RWPE1 (cell line): ENCODE measurements at regions not wholly inside any gene's neighbourhood (a gene's known extent, or its start where the extent isn't known, plus 50 kb on each side); places are given as distances from the start of the nearest gene placed in this dataset.
"Not testable (repeated sequence)": the region's sequence is repeated elsewhere in the genome, so short reads cannot be mapped to it uniquely, and the experiment has no call there.

Experiments
- CTCF ChIA-PET: fragments of 350-600 bp; sonication (Branson Sonifier 250); formaldehyde crosslinking; extraction: SDS; loops from one replicate; lab custom pipeline; 2021; lab: Yijun Ruan, JAX
- POLR2A ChIA-PET: fragments of 400-600 bp; formaldehyde crosslinking; extraction: SDS; loops from one replicate; lab custom pipeline; 2020; ENCODE audit warnings: antibody characterized with exemption; ENCODE audit not compliant: low non-redundant PET; lab: Yijun Ruan, JAX
- DNase-seq: peaks from one replicate; pipeline ENCODE4 v3.0.0; 2012; ENCODE audit warnings: low spot score
- H3K27ac ChIP-seq: fragments of 450-650 bp; 2 replicates; pipeline ENCODE4 v1.5.1; 2017
- CTCF ChIP-seq: fragments of 450-650 bp; conservative IDR thresholded peaks from 2 replicates; pipeline ENCODE4 v1.5.1; 2017; ENCODE audit warnings: low read depth, mild to moderate bottlenecking

GRCh38 chr2:65937379-65938160 lies 497.4 kb upstream of the MEIS1 start:
- ChIA-PET POLR2A (no interaction called here), CTCF (interaction anchor here (0.6 kb wide), 2 partner anchors 15 to 468 kb away, joined by 3 to 4 read pairs; no protein-coding TSS in a partner anchor)
- DNase-seq: peak; percentile 57
- no peak overlapping the region for H3K27ac ChIP-seq
- TF ChIP-seq CTCF: no peak

- POLR2A ChIA-PET: no interaction called here
- TF ChIP-seq CTCF: no peak
- CTCF ChIA-PET: no interaction called here
- no peak overlapping the region for H3K27ac ChIP-seq
- no peak for DNase-seq
Observed at GRCh38 chr2:65934992-65935629, 499.8 kb upstream of the MEIS1 start.

DNA sequence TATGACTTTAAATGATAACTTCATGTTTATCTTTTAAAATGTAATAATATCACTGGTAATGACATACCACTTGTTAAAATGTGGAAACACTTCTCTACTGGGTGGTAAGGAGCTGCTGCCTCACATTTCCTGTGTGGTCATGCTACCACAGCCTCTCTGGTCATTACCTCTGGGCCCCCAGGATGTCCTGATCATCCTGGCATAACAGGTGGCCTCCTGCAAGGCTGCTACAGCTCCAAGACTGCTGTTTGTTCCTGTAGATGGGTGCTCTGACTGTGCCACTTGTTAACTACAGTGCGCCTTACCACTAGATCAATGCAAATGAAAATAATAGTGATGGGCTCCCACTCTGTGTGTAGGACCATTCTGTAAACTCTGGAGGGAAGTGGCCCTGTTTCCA lies 500.2 kb upstream of the SPRED2 start:
- POLR2A ChIA-PET: no interaction called here
- CTCF ChIA-PET: interaction anchor here (0.7 kb wide), 1 partner anchor 303 kb away, joined by 4 read pairs; no protein-coding TSS in a partner anchor
- TF ChIP-seq CTCF: no peak

GRCh38 chr2:65931056-65931455 lies 498.7 kb upstream of the SPRED2 start:
- ChIA-PET POLR2A (no interaction called here), CTCF (no interaction called here)
- no peak for DNase-seq
- TF ChIP-seq CTCF: no peak
- no peak overlapping the region for H3K27ac ChIP-seq

More for the DNA sequence above, 500.2 kb upstream of the SPRED2 start:
- no peak for DNase-seq
- no peak overlapping the region for H3K27ac ChIP-seq

GRCh38 chr2:65930259-65930658 lies 497.9 kb upstream of the SPRED2 start:
- no peak overlapping the region for H3K27ac ChIP-seq
- CTCF ChIA-PET: interaction anchor here (0.5 kb wide), 1 partner anchor 53 kb away, joined by 3 read pairs; no protein-coding TSS in a partner anchor
- no peak for TF ChIP-seq CTCF
- POLR2A ChIA-PET: no interaction called here
- DNase-seq: no peak

DNA sequence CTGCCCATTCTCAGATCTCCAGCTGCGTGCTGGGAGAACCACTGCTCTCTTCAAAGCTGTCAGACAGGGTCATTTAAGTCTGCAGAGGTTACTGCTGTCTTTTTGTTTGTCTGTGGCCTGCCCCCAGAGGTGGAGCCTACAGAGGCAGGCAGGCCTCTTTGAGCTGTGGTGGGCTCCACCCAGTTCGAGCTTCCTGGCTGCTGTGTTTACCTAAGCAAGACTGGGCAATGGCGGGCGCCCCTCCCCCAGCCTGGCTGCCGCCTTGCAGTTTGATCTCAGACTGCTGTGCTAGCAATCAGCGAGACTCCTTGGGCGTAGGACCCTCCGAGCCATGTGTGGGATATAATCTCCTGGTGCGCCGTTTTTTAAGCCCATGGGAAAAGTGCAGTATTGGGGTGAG lies 497.3 kb upstream of the SPRED2 start:
- POLR2A ChIA-PET, DNase-seq, CTCF ChIA-PET: not testable (repeated sequence)

GRCh38 chr2:65922794-65923193 lies 490.4 kb upstream of the SPRED2 start:
- H3K27ac ChIP-seq: no peak overlapping the region
- ChIA-PET POLR2A (no interaction called here), CTCF (interaction anchor here (0.7 kb wide), 1 partner anchor 14 kb away, joined by 4 read pairs; no protein-coding TSS in a partner anchor)
- no peak for TF ChIP-seq CTCF
- no peak for DNase-seq

More for the DNA sequence above, 497.3 kb upstream of the SPRED2 start:
- not testable (repeated sequence) for H3K27ac ChIP-seq
